ENCODE measurements at regions not wholly inside any gene's neighbourhood (a gene's known extent, or its start where the extent isn't known, plus 50 kb on each side); places are given as distances from the start of the nearest gene placed in this dataset.

- no peak overlapping the region for H3K4me2 ChIP-seq (ENCODE audit: low read length)
- no peaks in the 10 kb centered on the region for H3K27me3 ChIP-seq (ENCODE audit: insufficient read depth, low read depth, low read length)
- peaks cover 13% of the 10 kb centered on the region for H3K9me3 ChIP-seq (ENCODE audit: low read length)
- H3K4me3 ChIP-seq (ENCODE audit: low read length), result no peak overlapping the region
- no peaks in the 10 kb centered on the region for H3K9me2 ChIP-seq (ENCODE audit: insufficient read depth, low read length)
- no peaks in the 10 kb centered on the region for H3K36me3 ChIP-seq (ENCODE audit: insufficient read depth, low read length)
- TF ChIP-seq TAF1 (IDR thresholded peaks at IDR 0.05; ENCODE audit: low read depth), result no peak
- TF ChIP-seq MXI1 (conservative IDR thresholded peaks at IDR 0.05; ENCODE audit: poor library complexity, severe bottlenecking), result no peak
- TF ChIP-seq POLR2AphosphoS5 (IDR thresholded peaks at IDR 0.05), result no peak
- no peak overlapping the region for H2AFZ ChIP-seq (ENCODE audit: low read depth, low read length)
- H3K27ac ChIP-seq (ENCODE audit: low read length), result no peak overlapping the region
- no peak overlapping the region for H3K9ac ChIP-seq (ENCODE audit: low read length)
- no peaks in the 10 kb centered on the region for H3K79me2 ChIP-seq (replicated peaks; ENCODE audit: insufficient read depth, low read length)
- no peaks in the 10 kb centered on the region for H3F3A ChIP-seq (ENCODE audit: insufficient read depth, low read length, poor library complexity, severe bottlenecking)
- no peaks in the 10 kb centered on the region for H4K20me1 ChIP-seq (ENCODE audit: insufficient read depth)
These were observed 98.7 kb downstream of the CD24 start for GRCh38 chr6:106875782-106876321.

GRCh38 chr6:106874481-106874880, 100.0 kb downstream of the CD24 start:
- H3K9me2 ChIP-seq (ENCODE audit: insufficient read depth, low read length), result no peaks in the 10 kb centered on the region
- H3K36me3 ChIP-seq (ENCODE audit: insufficient read depth, low read length), result no peaks in the 10 kb centered on the region
- no peak overlapping the region for H3K27ac ChIP-seq (ENCODE audit: low read length)
- H3K4me3 ChIP-seq (ENCODE audit: low read length), result no peak overlapping the region
- H3F3A ChIP-seq (ENCODE audit: insufficient read depth, low read length, poor library complexity, severe bottlenecking), result no peaks in the 10 kb centered on the region
- no peaks in the 10 kb centered on the region for H4K20me1 ChIP-seq (ENCODE audit: insufficient read depth)
- H3K4me2 ChIP-seq (ENCODE audit: low read length), result no peak overlapping the region
- H2AFZ ChIP-seq (ENCODE audit: low read depth, low read length), result no peak overlapping the region
- no peak for TF ChIP-seq SMC3 (conservative IDR thresholded peaks at IDR 0.05; ENCODE audit: poor library complexity)
- no peaks in the 10 kb centered on the region for H3K27me3 ChIP-seq (ENCODE audit: insufficient read depth, low read depth, low read length)
- H3K9me3 ChIP-seq (ENCODE audit: low read length), result peaks cover 13% of the 10 kb centered on the region
- H3K9ac ChIP-seq (ENCODE audit: low read length), result no peak overlapping the region
- no peaks in the 10 kb centered on the region for H3K79me2 ChIP-seq (replicated peaks; ENCODE audit: insufficient read depth, low read length)

- Histone ChIP-seq H4K20me1 (ENCODE audit: insufficient read depth) (no peaks in the 10 kb centered on the region), H3K27ac (ENCODE audit: low read length) (no peak overlapping the region), H3K4me2 (ENCODE audit: low read length) (no peak overlapping the region), H3K27me3 (ENCODE audit: insufficient read depth, low read depth, low read length) (no peaks in the 10 kb centered on the region), H3K4me3 (ENCODE audit: low read length) (no peak overlapping the region), H3K9me2 (ENCODE audit: insufficient read depth, low read length) (no peaks in the 10 kb centered on the region), H2AFZ (ENCODE audit: low read depth, low read length) (no peak overlapping the region), H3K79me2 (replicated peaks; ENCODE audit: insufficient read depth, low read length) (no peaks in the 10 kb centered on the region), H3K9ac (ENCODE audit: low read length) (no peak overlapping the region), H3F3A (ENCODE audit: insufficient read depth, low read length, poor library complexity, severe bottlenecking) (no peaks in the 10 kb centered on the region), H3K9me3 (ENCODE audit: low read length) (peaks cover 6% of the 10 kb centered on the region), H3K36me3 (ENCODE audit: insufficient read depth, low read length) (no peaks in the 10 kb centered on the region)
- TF ChIP-seq POLR2AphosphoS5 (IDR thresholded peaks at IDR 0.05) (no peak), EZH2 (IDR thresholded peaks at IDR 0.05; ENCODE audit: borderline replicate concordance, insufficient read depth, low read length, poor library complexity, severe bottlenecking) (no peak), SMC3 (conservative IDR thresholded peaks at IDR 0.05; ENCODE audit: poor library complexity) (no peak), MXI1 (conservative IDR thresholded peaks at IDR 0.05; ENCODE audit: poor library complexity, severe bottlenecking) (no peak), REST (IDR thresholded peaks at IDR 0.05; ENCODE audit: borderline replicate concordance) (no peak), EP300 (conservative IDR thresholded peaks at IDR 0.05; ENCODE audit: poor library complexity, severe bottlenecking) (no peak), TAF1 (IDR thresholded peaks at IDR 0.05; ENCODE audit: low read depth) (no peak), CTCF (IDR thresholded peaks at IDR 0.05; ENCODE audit: poor library complexity, severe bottlenecking) (no peak)
These were observed 102.5 kb downstream of the CD24 start for GRCh38 chr6:106872049-106872448.

Data from neural cell (in vitro differentiated cells).